ACHN (cell line): ENCODE measurements at regions not wholly inside any gene's neighbourhood (a gene's known extent, or its start where the extent isn't known, plus 50 kb on each side); places are given as distances from the start of the nearest gene placed in this dataset.

Source experiments
- DNase-seq: peaks from one replicate; pipeline ENCODE4 v3.0.0-alpha.2; 2015
- in situ Hi-C: cut with HindIII; loops from 2 replicates; pipeline ENCODE4 v1.10.0; 2017; ENCODE audit warnings: low sequenced_read_pairs, low pct_ligation_motif_present, low pct_unique_long_range_greater_than_20kb

GRCh38 chr11:119885067-119885466, 156.1 kb upstream of the NECTIN1 start:
- in situ Hi-C loops, result no loop called here
- DNase-seq, result no peak

DNA sequence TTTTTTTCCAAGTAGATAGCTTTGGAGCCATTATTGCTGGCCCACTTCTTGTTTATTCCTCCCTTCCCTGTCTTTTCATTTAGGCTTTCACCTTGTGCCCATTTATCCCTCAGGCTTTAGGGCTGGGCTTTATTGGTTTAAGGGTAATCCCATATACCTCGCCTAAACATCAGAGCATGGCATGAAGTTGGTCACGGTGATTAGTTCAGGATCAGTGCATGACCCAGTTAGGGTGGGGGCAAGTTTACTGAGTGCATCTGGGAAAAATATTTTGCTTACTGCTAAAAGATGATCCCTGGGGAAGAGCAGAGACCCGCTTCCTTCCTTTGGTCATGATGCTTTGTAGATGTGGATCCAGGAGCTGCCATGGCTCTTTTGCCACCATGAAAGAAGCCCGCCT, 153.3 kb upstream of the NECTIN1 start:
- no peak for DNase-seq
- in situ Hi-C loops, result no loop called here

DNA sequence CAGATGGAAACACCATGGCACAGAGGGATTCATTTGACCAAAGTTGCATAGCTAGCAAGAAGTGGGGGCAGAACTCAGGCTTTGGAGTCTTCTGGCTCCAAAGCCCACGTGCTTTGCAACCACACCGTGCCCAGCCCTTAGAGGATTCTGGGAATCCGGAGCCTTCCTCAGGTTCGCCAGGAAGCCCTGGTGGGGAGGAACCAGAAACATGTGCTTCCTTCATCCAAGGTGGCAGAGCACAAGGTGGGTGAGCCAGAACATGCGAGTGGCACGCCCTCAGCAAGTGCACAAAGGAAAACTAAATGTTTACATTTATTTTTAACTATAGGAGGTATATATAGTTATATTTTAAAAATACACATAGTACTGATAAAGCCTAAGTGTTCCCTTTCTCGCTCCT, 151.9 kb upstream of the NECTIN1 start:
- no peak for DNase-seq
- in situ Hi-C loops, result no loop called here

GRCh38 chr11:119880143-119880542, 151.1 kb upstream of the NECTIN1 start:
- no peak for DNase-seq

GRCh38 chr11:119878990-119879389, 150.0 kb upstream of the NECTIN1 start:
- in situ Hi-C loops, result no loop called here
- DNase-seq, result no peak

More at GRCh38 chr11:119880143-119880542, 151.1 kb upstream of the NECTIN1 start:
- in situ Hi-C loops, result no loop called here

GRCh38 chr11:119876841-119877240, 147.8 kb upstream of the NECTIN1 start:
- DNase-seq, result no peak
- in situ Hi-C loops, result no loop called here

GRCh38 chr11:119875841-119876600, 147.0 kb upstream of the NECTIN1 start:
- in situ Hi-C loops, result no loop called here
- no peak for DNase-seq

DNA sequence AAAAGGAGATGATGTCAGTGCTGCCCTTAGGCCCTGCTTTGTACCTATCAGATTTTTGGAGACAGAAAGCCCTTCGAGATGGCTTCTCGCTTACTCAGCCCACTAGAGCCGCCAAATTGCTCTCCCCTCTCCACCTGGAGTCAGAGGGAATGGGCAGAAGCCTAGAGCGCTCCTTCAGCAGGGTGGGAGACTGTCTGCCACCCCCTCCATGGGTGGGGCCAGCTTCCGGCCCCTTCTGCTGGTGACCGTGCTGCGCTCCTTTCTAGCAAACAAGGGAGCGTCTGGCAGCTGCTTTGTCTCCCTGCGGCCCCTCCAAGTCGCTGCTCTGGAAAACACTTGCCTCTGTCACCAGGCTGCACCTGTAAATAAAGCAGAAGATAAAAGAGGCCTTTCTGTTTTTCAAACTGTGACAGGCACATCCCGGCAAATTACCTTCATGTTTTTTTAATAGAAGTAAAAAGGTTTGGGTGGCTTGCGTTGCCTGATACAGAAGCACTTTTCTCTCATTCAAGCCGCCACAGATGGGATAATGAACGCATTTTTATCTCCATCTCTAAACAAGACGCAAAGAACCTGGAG, 145.7 kb upstream of the NECTIN1 start:
- DNase-seq, result no peak

DNA sequence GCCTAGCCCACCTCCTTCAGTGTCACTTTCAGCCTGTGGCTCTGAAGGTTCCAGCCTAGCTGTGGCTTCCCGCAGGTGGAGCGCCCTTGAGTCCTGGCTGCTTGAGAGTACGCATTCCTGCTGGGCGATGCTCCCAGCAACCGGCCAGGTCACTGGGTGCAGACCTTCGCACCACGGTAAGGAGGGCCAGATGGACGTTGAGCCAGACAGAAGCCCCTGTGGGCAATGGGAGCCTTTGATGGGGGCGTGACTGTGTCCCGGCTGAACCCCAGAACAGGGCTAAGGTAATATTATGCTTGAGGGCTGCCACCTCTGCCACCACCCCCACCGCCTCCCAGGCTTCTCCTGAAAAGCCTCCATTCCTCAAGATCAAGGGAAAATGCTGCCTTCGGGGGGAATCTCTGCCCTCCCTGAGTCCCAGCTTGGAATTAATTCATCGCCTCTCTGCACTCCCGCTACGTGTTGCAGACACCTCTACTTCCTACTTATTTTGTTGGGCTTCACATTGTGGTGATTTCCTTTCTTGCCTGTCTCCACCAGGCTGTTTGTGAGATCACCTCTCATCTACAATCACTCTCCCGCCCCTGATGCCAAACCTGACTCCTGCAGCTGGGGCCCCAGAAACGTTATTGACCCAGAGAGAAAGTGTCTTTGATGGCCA, 144.9 kb upstream of the NECTIN1 start:
- in situ Hi-C loops, result no loop called here

More for the DNA sequence above, 145.7 kb upstream of the NECTIN1 start:
- in situ Hi-C loops, result no loop called here

GRCh38 chr11:119872611-119873310, 143.8 kb upstream of the NECTIN1 start:
- no peak for DNase-seq
- in situ Hi-C loops, result no loop called here

More for the DNA sequence above, 144.9 kb upstream of the NECTIN1 start:
- DNase-seq, result no peak

DNA sequence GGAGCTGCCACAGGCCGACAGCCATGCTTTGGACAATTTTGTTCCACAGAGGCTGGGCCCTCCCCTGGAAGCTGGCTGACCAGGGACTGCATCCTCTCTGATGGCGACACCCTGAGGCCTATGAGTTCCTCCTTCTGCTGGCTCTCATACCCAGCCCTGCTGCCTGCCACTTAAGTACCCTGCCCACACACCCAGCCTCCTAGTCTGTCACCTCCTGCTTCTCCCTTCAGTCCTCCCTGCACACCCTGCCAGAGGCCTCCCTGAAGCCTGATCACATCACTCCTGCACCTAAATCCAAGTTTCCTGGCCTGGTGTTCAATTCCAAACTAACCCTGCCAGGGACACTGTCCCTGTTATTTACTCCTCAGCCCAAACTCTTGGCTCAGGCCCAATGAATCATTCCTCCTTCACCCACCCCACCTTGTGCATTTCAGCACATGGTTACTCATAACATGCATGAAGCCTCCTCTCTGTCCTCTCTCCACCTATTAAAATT, 136.7 kb upstream of the NECTIN1 start:
- in situ Hi-C loops, result no loop called here
- DNase-seq, result no peak

GRCh38 chr11:119864836-119865235, 135.8 kb upstream of the NECTIN1 start:
- DNase-seq, result no peak
- in situ Hi-C loops, result no loop called here

- DNase-seq, result no peak
- in situ Hi-C loops, result no loop called here
Measured at GRCh38 chr11:119863851-119864601, 135.0 kb upstream of the NECTIN1 start.

DNA sequence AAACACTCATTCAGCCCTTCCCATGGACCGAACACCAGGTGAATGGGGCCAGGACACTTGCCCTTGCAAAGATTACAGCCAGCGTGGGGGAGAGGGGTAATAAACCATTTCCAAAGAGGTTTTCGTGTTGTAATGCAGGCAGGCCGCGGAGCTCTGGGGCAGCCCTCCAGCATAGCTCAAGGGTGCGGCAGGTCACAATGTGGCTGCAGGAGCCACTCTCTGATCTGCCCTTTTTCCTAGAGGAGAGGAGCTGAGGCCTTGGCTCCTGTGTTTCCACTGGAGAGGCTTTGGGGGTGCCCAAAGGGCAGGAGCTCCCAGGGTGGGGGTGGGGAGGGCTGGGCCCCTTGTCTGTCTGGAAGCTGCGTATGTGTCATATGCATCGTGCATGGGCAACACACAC, 134.2 kb upstream of the NECTIN1 start:
- no peak for DNase-seq
- in situ Hi-C loops, result no loop called here

- no peak for DNase-seq
- in situ Hi-C loops, result no loop called here
Measured at GRCh38 chr11:119861160-119861559, 132.2 kb upstream of the NECTIN1 start.

- in situ Hi-C loops, result no loop called here
- DNase-seq, result no peak
Measured at GRCh38 chr11:119860561-119861094, 131.6 kb upstream of the NECTIN1 start.

- in situ Hi-C loops, result no loop called here
Measured at GRCh38 chr11:119859684-119860083, 130.7 kb upstream of the NECTIN1 start.

DNA sequence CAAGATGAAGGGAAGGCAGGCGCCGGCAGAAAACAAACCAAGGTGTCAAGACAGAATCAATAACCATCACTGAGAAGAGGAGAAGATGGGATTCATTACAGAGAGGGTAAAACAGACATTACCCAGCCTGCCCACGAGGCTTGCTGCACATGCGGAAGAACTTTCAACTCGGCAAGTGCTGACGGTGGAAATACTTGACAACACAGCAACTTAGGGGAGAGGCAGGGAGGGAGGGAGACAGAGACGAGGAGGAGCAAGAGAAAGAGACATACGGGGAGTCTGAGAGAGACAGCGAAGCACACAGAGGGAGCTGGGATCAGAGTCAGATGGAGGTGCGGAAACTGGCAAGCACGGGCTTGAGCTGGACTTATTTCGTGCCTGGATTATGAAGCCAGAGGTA, 129.3 kb upstream of the NECTIN1 start:
- in situ Hi-C loops, result no loop called here

More at GRCh38 chr11:119859684-119860083, 130.7 kb upstream of the NECTIN1 start:
- no peak for DNase-seq

More for the DNA sequence above, 129.3 kb upstream of the NECTIN1 start:
- no peak for DNase-seq
